SK-N-MC (cell line): ENCODE measurements at regions not wholly inside any gene's neighbourhood (a gene's known extent, or its start where the extent isn't known, plus 50 kb on each side); places are given as distances from the start of the nearest gene placed in this dataset.

Experiments used
- EZH2 ChIP-seq: fragments of 200-600 bp; sonication (generic); IDR thresholded peaks from one replicate; pipeline ENCODE4 v1.6.1; 2017; ENCODE audit warnings: antibody characterized with exemption
- FOXP2 ChIP-seq: optimal IDR thresholded peaks from 2 replicates; pipeline ENCODE3; 2011; ENCODE audit warnings: mild to moderate bottlenecking, moderate library complexity; ENCODE audit not compliant: insufficient read depth; ENCODE audit errors: extremely low read length, control extremely low read depth
- POLR2AphosphoS5 ChIP-seq: IDR thresholded peaks from 2 replicates; pipeline ENCODE4 v1.6.1; 2012; ENCODE audit warnings: mild to moderate bottlenecking, low read depth, low read length, borderline replicate concordance

DNA sequence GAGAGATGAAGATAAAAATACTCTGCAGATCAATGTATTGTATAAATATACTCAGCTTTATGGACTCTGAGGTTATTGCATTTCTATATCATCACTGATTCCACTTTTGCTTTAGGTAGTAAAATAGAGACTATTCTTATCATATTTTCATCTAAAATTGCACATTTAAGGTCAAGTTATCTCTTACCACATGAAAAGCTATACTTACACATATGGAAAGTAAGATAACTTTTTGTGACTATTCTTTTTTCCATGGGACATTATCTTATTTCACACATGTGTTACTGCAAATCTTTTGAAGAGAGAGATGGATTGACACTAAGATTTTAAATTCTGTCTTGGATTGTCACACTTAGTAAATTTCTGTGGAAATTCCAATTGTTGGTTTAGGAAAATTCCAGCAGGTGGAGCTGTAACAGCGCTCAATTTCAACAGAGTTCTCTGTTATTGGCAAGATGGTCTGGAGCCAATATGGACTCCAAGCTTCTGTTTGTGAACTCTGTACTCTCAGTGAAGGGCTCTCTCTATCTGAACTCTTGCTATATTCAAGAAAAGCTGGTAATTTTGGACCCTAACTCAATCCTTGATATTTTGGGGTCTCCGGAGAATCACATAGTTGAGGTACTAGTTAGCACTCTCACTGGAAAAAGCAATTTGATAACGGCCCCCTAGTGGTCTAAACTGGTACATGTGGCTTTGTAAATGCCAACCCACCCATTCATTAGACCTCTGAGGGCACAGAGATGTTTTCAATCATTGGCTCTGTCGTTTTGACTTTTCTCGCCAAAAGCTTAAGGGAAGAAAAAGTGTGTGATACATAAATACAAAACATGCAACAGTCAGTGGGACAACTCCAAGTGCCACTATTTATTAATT, 429.7 kb downstream of the ETS1 start:
- TF ChIP-seq EZH2, result no peak
- no peak for TF ChIP-seq POLR2AphosphoS5
- TF ChIP-seq FOXP2, result no peak
